B cell (primary cell): ENCODE measurements at regions not wholly inside any gene's neighbourhood (a gene's known extent, or its start where the extent isn't known, plus 50 kb on each side); places are given as distances from the start of the nearest gene placed in this dataset.

Source experiments
- EZH2 ChIP-seq: IDR thresholded peaks from 2 replicates; pipeline ENCODE4 v1.6.1; 2012; ENCODE audit warnings: borderline replicate concordance, low read depth, mild to moderate bottlenecking, moderate library complexity, low read length; ENCODE audit not compliant: insufficient read depth, poor library complexity, severe bottlenecking
- TF ChIP-seq, protein P1 (sequence below): fragments of 200-600 bp; IDR thresholded peaks from one replicate; pipeline ENCODE4 v1.8.0; 2022; ENCODE audit warnings: antibody characterized with exemption, mild to moderate bottlenecking

- TF ChIP-seq, protein P1, sequence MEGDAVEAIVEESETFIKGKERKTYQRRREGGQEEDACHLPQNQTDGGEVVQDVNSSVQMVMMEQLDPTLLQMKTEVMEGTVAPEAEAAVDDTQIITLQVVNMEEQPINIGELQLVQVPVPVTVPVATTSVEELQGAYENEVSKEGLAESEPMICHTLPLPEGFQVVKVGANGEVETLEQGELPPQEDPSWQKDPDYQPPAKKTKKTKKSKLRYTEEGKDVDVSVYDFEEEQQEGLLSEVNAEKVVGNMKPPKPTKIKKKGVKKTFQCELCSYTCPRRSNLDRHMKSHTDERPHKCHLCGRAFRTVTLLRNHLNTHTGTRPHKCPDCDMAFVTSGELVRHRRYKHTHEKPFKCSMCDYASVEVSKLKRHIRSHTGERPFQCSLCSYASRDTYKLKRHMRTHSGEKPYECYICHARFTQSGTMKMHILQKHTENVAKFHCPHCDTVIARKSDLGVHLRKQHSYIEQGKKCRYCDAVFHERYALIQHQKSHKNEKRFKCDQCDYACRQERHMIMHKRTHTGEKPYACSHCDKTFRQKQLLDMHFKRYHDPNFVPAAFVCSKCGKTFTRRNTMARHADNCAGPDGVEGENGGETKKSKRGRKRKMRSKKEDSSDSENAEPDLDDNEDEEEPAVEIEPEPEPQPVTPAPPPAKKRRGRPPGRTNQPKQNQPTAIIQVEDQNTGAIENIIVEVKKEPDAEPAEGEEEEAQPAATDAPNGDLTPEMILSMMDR, result no peak
- TF ChIP-seq EZH2, result no peak
Observed at GRCh38 chr19:20413705-20414104, 151.9 kb downstream of the ZNF737 start.
